Transverse colon (tissue), 4 donors: ENCODE measurements at regions not wholly inside any gene's neighbourhood (a gene's known extent, or its start where the extent isn't known, plus 50 kb on each side); places are given as distances from the start of the nearest gene placed in this dataset.

Experiments used
- DNase-seq: peaks from one replicate; pipeline ENCODE4 v3.0.0-alpha.2; 2019
- H3K27ac ChIP-seq, 4 donors: fragments of 200-600 bp; sonication (generic); 2 replicates each; pipeline ENCODE4 v1.5.1; 2016 to 2018; ENCODE audit warnings: inconsistent platforms in 4 of 4
- H3K27me3 ChIP-seq: fragments of 200-600 bp; sonication (generic); 2 replicates; pipeline ENCODE4 v1.5.1; 2017; ENCODE audit warnings: inconsistent platforms
- H3K36me3 ChIP-seq, 4 donors: fragments of 200-600 bp; sonication (generic); 2 replicates each; pipeline ENCODE4 v1.5.1; 2017 to 2019; ENCODE audit warnings: inconsistent platforms in 4 of 4
- H3K4me1 ChIP-seq, 4 donors: fragments of 200-600 bp; sonication (generic); 2 replicates each; pipeline ENCODE4 v1.5.1; 2017 to 2020; ENCODE audit warnings: inconsistent platforms in 4 of 4
- H3K4me3 ChIP-seq, 4 donors: fragments of 200-600 bp; sonication (generic); 1 replicate in 1 of 4; 2 replicates in 3 of 4; pipeline versions ENCODE4 v1.5.1 to v1.6.1; 2017 to 2019; ENCODE audit warnings: inconsistent platforms in 4 of 4
- H3K9me3 ChIP-seq, 2 donors: fragments of 200-600 bp; sonication (generic); 2 replicates each; pipeline ENCODE4 v1.5.1; 2017 to 2019; ENCODE audit warnings: inconsistent platforms in 2 of 2
- EP300 ChIP-seq: sonication (generic); formaldehyde crosslinking; IDR thresholded peaks from one replicate; pipeline ENCODE4 v1.6.1; 2017; ENCODE audit warnings: antibody characterized with exemption, low read depth
- POLR2A ChIP-seq: fragments of 450-650 bp; IDR thresholded peaks from one replicate; pipeline ENCODE4 v1.6.1; 2016; ENCODE audit warnings: antibody characterized with exemption, mild to moderate bottlenecking, moderate library complexity
- POLR2AphosphoS5 ChIP-seq, 3 donors: sonication (generic); formaldehyde crosslinking; IDR thresholded peaks; one replicate each; pipeline ENCODE4 v1.6.1; 2016; ENCODE audit warnings: antibody characterized with exemption in 3 of 3
- WGBS, 2 donors: methylation state at CpG; one replicate each; pipeline ENCODE4 v1.1.5; 2018; ENCODE audit warnings: low coverage in 1 of 2; 5-methylcytosine and 5-hydroxymethylcytosine counted together
- in situ Hi-C, 4 donors: fragments of 200-750 bp; cut with MboI; loops; one replicate each; pipeline versions ENCODE4 v1.15.0 to v1.15.1; 2017; ENCODE audit warnings: low sequenced_read_pairs in 3 of 4, low pct_ligation_motif_present in 1 of 4, low pct_unique_long_range_greater_than_20kb in 1 of 4
- intact Hi-C: fragments of 100-400 bp; cut with DNase I; formaldehyde crosslinking; loops from one replicate; pipeline ENCODE4 v1.15.1; 2023; ENCODE audit warnings: low total_unique reads
- TF ChIP-seq, protein P1 (sequence below), 5 experiments: fragments of 200-600 bp in 3 of 5; fragments of 450-650 bp in 2 of 5; sonication (generic) in 3 of 5; IDR thresholded peaks; 1 replicate in 2 of 5; 2 replicates in 3 of 5; pipeline ENCODE4 v1.5.1; 2016 to 2017; ENCODE audit warnings: antibody characterized with exemption in 5 of 5, inconsistent platforms in 3 of 5, mild to moderate bottlenecking in 2 of 5, moderate library complexity in 1 of 5

DNA sequence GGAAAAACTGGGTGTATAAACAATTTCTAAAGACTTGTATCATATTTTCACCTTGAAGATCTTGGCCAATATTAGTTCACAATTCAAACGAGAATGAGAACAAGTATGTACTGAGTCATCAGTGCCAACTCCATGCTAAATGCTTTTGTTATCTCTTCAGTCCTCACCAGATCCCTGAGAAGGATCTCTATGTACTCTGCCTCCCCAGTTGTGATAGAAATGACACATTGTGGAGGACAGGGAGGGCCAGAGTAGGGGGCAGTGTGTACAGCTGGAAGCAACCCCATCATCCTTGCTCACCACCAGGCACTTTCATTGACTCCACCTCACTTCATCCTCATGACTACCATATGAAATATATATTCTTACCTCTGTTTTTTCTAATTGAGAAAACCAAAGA, 353.7 kb upstream of the SOX2 start:
- Histone ChIP-seq H3K27ac (no peak overlapping the region), H3K27me3 (no peaks in the 10 kb centered on the region), H3K4me1 (no peaks in the 10 kb centered on the region), H3K36me3 (no peaks in the 10 kb centered on the region), H3K9me3 (no peaks in the 10 kb centered on the region), H3K4me3 (no peak overlapping the region)
- 29 to 33% methylated on average over 1 of the region's 1 CpG for WGBS, 2 donors
- no peak for TF ChIP-seq EP300
- no peak for TF ChIP-seq POLR2A
- TF ChIP-seq, protein P1, sequence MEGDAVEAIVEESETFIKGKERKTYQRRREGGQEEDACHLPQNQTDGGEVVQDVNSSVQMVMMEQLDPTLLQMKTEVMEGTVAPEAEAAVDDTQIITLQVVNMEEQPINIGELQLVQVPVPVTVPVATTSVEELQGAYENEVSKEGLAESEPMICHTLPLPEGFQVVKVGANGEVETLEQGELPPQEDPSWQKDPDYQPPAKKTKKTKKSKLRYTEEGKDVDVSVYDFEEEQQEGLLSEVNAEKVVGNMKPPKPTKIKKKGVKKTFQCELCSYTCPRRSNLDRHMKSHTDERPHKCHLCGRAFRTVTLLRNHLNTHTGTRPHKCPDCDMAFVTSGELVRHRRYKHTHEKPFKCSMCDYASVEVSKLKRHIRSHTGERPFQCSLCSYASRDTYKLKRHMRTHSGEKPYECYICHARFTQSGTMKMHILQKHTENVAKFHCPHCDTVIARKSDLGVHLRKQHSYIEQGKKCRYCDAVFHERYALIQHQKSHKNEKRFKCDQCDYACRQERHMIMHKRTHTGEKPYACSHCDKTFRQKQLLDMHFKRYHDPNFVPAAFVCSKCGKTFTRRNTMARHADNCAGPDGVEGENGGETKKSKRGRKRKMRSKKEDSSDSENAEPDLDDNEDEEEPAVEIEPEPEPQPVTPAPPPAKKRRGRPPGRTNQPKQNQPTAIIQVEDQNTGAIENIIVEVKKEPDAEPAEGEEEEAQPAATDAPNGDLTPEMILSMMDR (IDR thresholded peaks at IDR 0.05), result no peak
- TF ChIP-seq POLR2AphosphoS5 (IDR thresholded peaks at IDR 0.05), result no peak
- intact Hi-C loops (no loop called here), in situ Hi-C loops (no loop called here)
- no peak for DNase-seq

DNA sequence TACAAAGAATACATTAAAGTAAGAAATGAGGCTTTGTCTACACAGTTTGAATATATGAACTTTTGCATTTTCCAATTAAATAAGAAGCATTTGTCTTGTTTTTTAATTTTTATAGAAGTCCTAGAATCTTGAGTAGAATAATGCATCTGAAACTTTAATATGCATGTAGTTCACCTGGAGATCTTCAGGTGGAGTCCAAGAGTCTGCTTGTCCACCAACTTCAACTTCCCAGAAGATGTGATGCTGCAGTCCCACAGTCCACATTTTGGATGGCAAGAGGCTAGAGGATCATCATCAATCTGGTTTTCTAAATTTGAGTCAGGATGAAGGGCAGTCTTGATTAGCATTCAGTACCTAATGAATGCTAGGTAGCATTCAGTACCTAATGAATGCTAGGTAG, 357.6 kb upstream of the SOX2 start:
- Histone ChIP-seq H3K9me3 (no peaks in the 10 kb centered on the region), H3K36me3 (no peaks in the 10 kb centered on the region), H3K27ac (no peak overlapping the region), H3K27me3 (no peaks in the 10 kb centered on the region), H3K4me1 (no peaks in the 10 kb centered on the region), H3K4me3 (no peak overlapping the region)
- no peak for DNase-seq
- in situ Hi-C loops, result no loop called here
- no peak for TF ChIP-seq POLR2A
- TF ChIP-seq, protein P1 (IDR thresholded peaks at IDR 0.05), result no peak
- no peak for TF ChIP-seq POLR2AphosphoS5 (IDR thresholded peaks at IDR 0.05)
- no peak for TF ChIP-seq EP300
- intact Hi-C loops, result no loop called here

DNA sequence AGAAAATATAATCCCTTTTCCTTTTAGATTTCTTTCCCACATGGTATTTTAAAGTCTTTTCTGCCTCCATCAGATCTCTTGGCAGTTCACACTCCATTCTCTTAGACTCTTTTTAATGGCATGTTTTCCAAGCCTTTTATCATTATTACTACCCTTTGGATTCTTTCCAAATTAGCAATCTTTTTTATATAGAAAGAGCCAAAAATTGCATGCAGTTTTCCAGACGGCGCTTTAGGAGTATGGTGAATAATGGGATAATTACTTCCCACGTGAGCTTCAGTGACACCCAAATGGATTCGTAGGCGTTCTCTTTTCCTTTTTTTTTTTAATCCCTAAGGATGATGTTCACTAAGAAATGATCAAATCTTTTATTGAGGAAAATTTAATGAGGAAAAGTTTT, 354.8 kb upstream of the DNAJC19 start:
- TF ChIP-seq, protein P1 (IDR thresholded peaks at IDR 0.05), result no peak
- no peak for TF ChIP-seq POLR2AphosphoS5 (IDR thresholded peaks at IDR 0.05)
- no peak for TF ChIP-seq EP300
- TF ChIP-seq POLR2A, result no peak
- H3K9me3 ChIP-seq, result no peaks in the 10 kb centered on the region
- intact Hi-C loops (no loop called here), in situ Hi-C loops (no loop called here)
- no peak for DNase-seq
- H3K27me3 ChIP-seq, result no peaks in the 10 kb centered on the region
- 81% methylated on average over 5 of the region's 5 CpGs for WGBS, 2 donors
- H3K36me3 ChIP-seq, result no peaks in the 10 kb centered on the region
- no peak overlapping the region for H3K4me3 ChIP-seq
- H3K27ac ChIP-seq, result no peak overlapping the region
- H3K4me1 ChIP-seq, result no peaks in the 10 kb centered on the region

DNA sequence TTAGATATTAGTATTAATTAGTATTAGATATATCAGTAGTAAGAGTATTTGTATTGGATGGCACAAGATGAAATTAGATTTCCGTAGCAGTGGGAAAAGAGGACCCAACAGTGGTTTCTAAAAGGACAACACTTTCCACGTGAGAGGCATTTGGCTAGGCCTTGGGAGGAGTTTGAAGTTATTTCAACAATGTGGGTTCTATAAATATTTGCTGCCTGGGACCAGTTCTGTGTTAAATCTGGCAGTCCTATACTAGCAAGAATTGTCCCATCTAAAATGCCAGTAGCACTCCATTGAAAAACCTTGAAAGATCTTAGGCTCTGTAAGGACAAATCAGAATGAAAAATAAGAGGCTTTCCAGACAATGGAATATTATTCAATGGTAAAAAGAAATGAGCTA, 347.1 kb upstream of the DNAJC19 start:
- 44 to 54% methylated on average over 2 of the region's 2 CpGs for WGBS, 2 donors
- H3K36me3 ChIP-seq, result no peaks in the 10 kb centered on the region
- TF ChIP-seq, protein P1 (IDR thresholded peaks at IDR 0.05), result no peak
- TF ChIP-seq EP300, result no peak
- TF ChIP-seq POLR2AphosphoS5 (IDR thresholded peaks at IDR 0.05), result no peak
- TF ChIP-seq POLR2A, result no peak
- no peaks in the 10 kb centered on the region for H3K9me3 ChIP-seq
- no peak overlapping the region for H3K27ac ChIP-seq
- in situ Hi-C loops (no loop called here), intact Hi-C loops (no loop called here)
- DNase-seq, result no peak
- peaks cover 5% of the 10 kb centered on the region for H3K27me3 ChIP-seq
- H3K4me1 ChIP-seq, result no peaks in the 10 kb centered on the region
- H3K4me3 ChIP-seq, result no peak overlapping the region
